SK-N-SH treated with all-trans-retinoic acid at 6 μM for 48 hours (cell line): ENCODE measurements at regions not wholly inside any gene's neighbourhood (a gene's known extent, or its start where the extent isn't known, plus 50 kb on each side); places are given as distances from the start of the nearest gene placed in this dataset.

Experiments
- ATAC-seq: fragments of 200-7000 bp; cut with Tn5 transposase; 3 replicates; pipeline ENCODE4 v1.9.1; 2020; ENCODE audit warnings: mild to moderate bottlenecking, moderate library complexity
- ARNTL ChIP-seq: fragments of 450-650 bp; formaldehyde crosslinking; IDR thresholded peaks from 2 replicates; pipeline ENCODE4 v1.5.0; 2020; ENCODE audit warnings: low read depth, mild to moderate bottlenecking, moderate library complexity, borderline replicate concordance
- BACH2 ChIP-seq: fragments of 250-450 bp; sonication (Bioruptor Pico); IDR thresholded peaks from 2 replicates; pipeline ENCODE4 v1.9.0; 2021; ENCODE audit warnings: mild to moderate bottlenecking, borderline replicate concordance
- CSRNP3 ChIP-seq: fragments of 250-450 bp; sonication (Bioruptor Pico); IDR thresholded peaks from 2 replicates; pipeline ENCODE4 v1.5.1; 2021; ENCODE audit warnings: mild to moderate bottlenecking, moderate library complexity
- ESRRG ChIP-seq: fragments of 250-450 bp; sonication (Bioruptor Pico); IDR thresholded peaks from 2 replicates; pipeline ENCODE4 v1.6.1; 2021; ENCODE audit warnings: mild to moderate bottlenecking
- GLIS3 ChIP-seq: fragments of 250-450 bp; sonication (Bioruptor Pico); IDR thresholded peaks from 2 replicates; pipeline ENCODE4 v1.5.0; 2020; ENCODE audit warnings: mild to moderate bottlenecking, moderate library complexity
- ISL1 ChIP-seq: fragments of 250-450 bp; sonication (Bioruptor Pico); IDR thresholded peaks from 2 replicates; pipeline ENCODE4 v2.1.2; 2022; ENCODE audit warnings: mild to moderate bottlenecking, moderate library complexity
- OSR1 ChIP-seq: fragments of 250-450 bp; sonication (Bioruptor Pico); IDR thresholded peaks from 2 replicates; pipeline ENCODE4 v1.8.0; 2022; ENCODE audit warnings: moderate library complexity, mild to moderate bottlenecking, inconsistent platforms
- POU6F1 ChIP-seq: fragments of 250-450 bp; sonication (Bioruptor Pico); IDR thresholded peaks from 2 replicates; pipeline ENCODE4 v1.8.0; 2021; ENCODE audit warnings: low read depth, mild to moderate bottlenecking, moderate library complexity, borderline replicate concordance
- PPARA ChIP-seq: fragments of 250-450 bp; sonication (Bioruptor Pico); IDR thresholded peaks from 2 replicates; pipeline ENCODE4 v1.5.0; 2020; ENCODE audit warnings: mild to moderate bottlenecking, borderline replicate concordance
- RARB ChIP-seq: fragments of 250-450 bp; sonication (Bioruptor Pico); IDR thresholded peaks from 2 replicates; pipeline ENCODE4 v1.8.0; 2021; ENCODE audit warnings: mild to moderate bottlenecking, moderate library complexity
- SNAI2 ChIP-seq: fragments of 250-450 bp; sonication (Bioruptor Pico); IDR thresholded peaks from 2 replicates; pipeline ENCODE4 v1.5.0; 2020; ENCODE audit warnings: mild to moderate bottlenecking, moderate library complexity
- TCF4 ChIP-seq: fragments of 250-450 bp; sonication (Bioruptor Pico); IDR thresholded peaks from 2 replicates; pipeline ENCODE4 v1.8.0; 2021; ENCODE audit warnings: mild to moderate bottlenecking, moderate library complexity, borderline replicate concordance
- TOX ChIP-seq: fragments of 250-450 bp; sonication (Bioruptor Pico); IDR thresholded peaks from 2 replicates; pipeline ENCODE4 v1.8.0; 2021; ENCODE audit warnings: mild to moderate bottlenecking, moderate library complexity, borderline replicate concordance
- TSHZ2 ChIP-seq: fragments of 250-450 bp; sonication (Bioruptor Pico); IDR thresholded peaks from 2 replicates; pipeline ENCODE4 v1.5.0; 2020; ENCODE audit warnings: mild to moderate bottlenecking, moderate library complexity
- ZC3H10 ChIP-seq: fragments of 250-450 bp; sonication (Bioruptor Pico); IDR thresholded peaks from 2 replicates; pipeline ENCODE4 v1.5.1; 2021; ENCODE audit warnings: mild to moderate bottlenecking, moderate library complexity
- ZFP3 ChIP-seq: fragments of 250-450 bp; sonication (Bioruptor Pico); IDR thresholded peaks from 2 replicates; pipeline ENCODE4 v1.5.0; 2020; ENCODE audit warnings: mild to moderate bottlenecking, moderate library complexity
- ZNF565 ChIP-seq: fragments of 450-650 bp; formaldehyde crosslinking; conservative IDR thresholded peaks from 2 replicates; pipeline ENCODE4 v1.5.0; 2020; ENCODE audit warnings: low read depth, mild to moderate bottlenecking, moderate library complexity
- ZNF8 ChIP-seq: fragments of 450-650 bp; formaldehyde crosslinking; IDR thresholded peaks from 2 replicates; pipeline ENCODE4 v1.5.0; 2020; ENCODE audit warnings: mild to moderate bottlenecking, moderate library complexity
- TF ChIP-seq, protein P1 (sequence below): fragments of 250-450 bp; sonication (Bioruptor Pico); IDR thresholded peaks from 2 replicates; pipeline ENCODE4 v1.5.1; 2020; ENCODE audit warnings: low read depth, mild to moderate bottlenecking, moderate library complexity

GRCh38 chr10:121167534-121168243 is 316.5 kb downstream of the WDR11 start:
- ATAC-seq: no peak

GRCh38 chr10:121168545-121169216 is 317.5 kb downstream of the WDR11 start:
- TF ChIP-seq ESRRG (CRISPR knock-in tag) (no peak), PPARA (CRISPR knock-in tag) (no peak), ZNF8 (CRISPR knock-in tag) (no peak), RARB (CRISPR knock-in tag) (no peak), ARNTL (CRISPR knock-in tag) (no peak), POU6F1 (no peak), ZFP3 (CRISPR knock-in tag) (no peak), GLIS3 (CRISPR knock-in tag) (no peak)
- TF ChIP-seq, all 23 proteins: peak for 0
- no peak for ATAC-seq

More at GRCh38 chr10:121167534-121168243, 316.5 kb downstream of the WDR11 start:
- TF ChIP-seq ZFP3 (CRISPR knock-in tag): no peak
- no peak for TF ChIP-seq OSR1 (CRISPR knock-in tag)
- no peak for TF ChIP-seq BACH2 (CRISPR knock-in tag)
- no peak for TF ChIP-seq ISL1 (CRISPR knock-in tag)

- no peak for ATAC-seq
These were observed 318.2 kb downstream of the WDR11 start for GRCh38 chr10:121169406-121169805.

More at GRCh38 chr10:121169406-121169805, 318.2 kb downstream of the WDR11 start:
- TF ChIP-seq TSHZ2 (CRISPR knock-in tag) (no peak), RARB (CRISPR knock-in tag) (no peak), ZC3H10 (CRISPR knock-in tag) (no peak), CSRNP3 (CRISPR knock-in tag) (no peak), GLIS3 (CRISPR knock-in tag) (no peak), ZNF8 (CRISPR knock-in tag) (no peak), ARNTL (CRISPR knock-in tag) (no peak), TCF4 (CRISPR knock-in tag) (no peak), ZNF565 (CRISPR knock-in tag) (no peak), TOX (CRISPR knock-in tag) (no peak), SNAI2 (CRISPR knock-in tag) (no peak)
- TF ChIP-seq, protein P1, sequence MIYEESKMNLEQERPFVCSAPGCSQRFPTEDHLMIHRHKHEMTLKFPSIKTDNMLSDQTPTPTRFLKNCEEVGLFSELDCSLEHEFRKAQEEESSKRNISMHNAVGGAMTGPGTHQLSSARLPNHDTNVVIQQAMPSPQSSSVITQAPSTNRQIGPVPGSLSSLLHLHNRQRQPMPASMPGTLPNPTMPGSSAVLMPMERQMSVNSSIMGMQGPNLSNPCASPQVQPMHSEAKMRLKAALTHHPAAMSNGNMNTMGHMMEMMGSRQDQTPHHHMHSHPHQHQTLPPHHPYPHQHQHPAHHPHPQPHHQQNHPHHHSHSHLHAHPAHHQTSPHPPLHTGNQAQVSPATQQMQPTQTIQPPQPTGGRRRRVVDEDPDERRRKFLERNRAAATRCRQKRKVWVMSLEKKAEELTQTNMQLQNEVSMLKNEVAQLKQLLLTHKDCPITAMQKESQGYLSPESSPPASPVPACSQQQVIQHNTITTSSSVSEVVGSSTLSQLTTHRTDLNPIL: no peak
